OCI-LY7 (cell line): ENCODE measurements at regions not wholly inside any gene's neighbourhood (a gene's known extent, or its start where the extent isn't known, plus 50 kb on each side); places are given as distances from the start of the nearest gene placed in this dataset.

ENCODE experiments used
- BruUV-seq: library from RNA; stranded (reverse); fragments of 400-500 nt; replicated peaks from 2 replicates; lab custom pipeline; 2021; lab: Mats Ljungman, UMichigan
- CTCF ChIA-PET: fragments of 300-600 bp; sonication (Branson Sonifier 250); formaldehyde crosslinking; loops from one replicate; lab custom pipeline; 2022; ENCODE audit warnings: antibody characterized with exemption; ENCODE audit not compliant: unreplicated experiment; lab: Charles Lee
- POLR2A ChIA-PET: fragments of 300-600 bp; sonication (Branson Sonifier 250); formaldehyde crosslinking; loops from one replicate; lab custom pipeline; 2022; ENCODE audit warnings: antibody characterized with exemption; lab: Charles Lee
- DNase-seq: peaks from one replicate; pipeline ENCODE4 v3.0.0-alpha.2; 2015; ENCODE audit warnings: low spot score
- H2AFZ ChIP-seq: fragments of 200-600 bp; sonication (generic), shearing (Covaris generic); 2 replicates; pipeline ENCODE4 v1.6.1; 2014; ENCODE audit warnings: mild to moderate bottlenecking, antibody characterized with exemption, low read length, moderate library complexity
- H3K27ac ChIP-seq: fragments of 200-600 bp; sonication (generic); 2 replicates; pipeline ENCODE4 v1.5.1; 2014; ENCODE audit warnings: mixed run types, low read depth, mild to moderate bottlenecking, moderate library complexity, low read length, inconsistent platforms; ENCODE audit not compliant: poor library complexity, severe bottlenecking
- H3K36me3 ChIP-seq: fragments of 200-600 bp; sonication (generic); 2 replicates; pipeline ENCODE4 v1.6.1; 2014; ENCODE audit warnings: mild to moderate bottlenecking, antibody characterized with exemption, low read length, moderate library complexity, mixed read lengths; ENCODE audit not compliant: insufficient read depth
- H3K4me1 ChIP-seq: fragments of 200-600 bp; sonication (generic); 2 replicates; pipeline ENCODE4 v1.5.1; 2014; ENCODE audit warnings: mild to moderate bottlenecking, low read length; ENCODE audit not compliant: insufficient read depth, poor library complexity, severe bottlenecking
- H3K4me2 ChIP-seq: fragments of 200-600 bp; sonication (generic); 2 replicates; pipeline ENCODE4 v1.6.1; 2014; ENCODE audit warnings: mild to moderate bottlenecking, low read length
- H3K4me3 ChIP-seq: fragments of 200-600 bp; sonication (generic); 2 replicates; pipeline ENCODE4 v1.5.1; 2014; ENCODE audit warnings: mild to moderate bottlenecking, low read depth, low read length; ENCODE audit not compliant: poor library complexity, severe bottlenecking
- H3K79me2 ChIP-seq: fragments of 200-600 bp; sonication (generic); 2 replicates; pipeline ENCODE4 v1.6.1; 2016; ENCODE audit warnings: low read depth, mild to moderate bottlenecking, low read length, moderate library complexity, mixed read lengths; ENCODE audit not compliant: insufficient read depth
- H3K9me2 ChIP-seq: fragments of 200-600 bp; sonication (generic); 2 replicates; pipeline ENCODE4 v1.6.1; 2016; ENCODE audit warnings: mild to moderate bottlenecking, low read length, mixed read lengths; ENCODE audit not compliant: insufficient read depth
- H3K9me3 ChIP-seq: fragments of 200-600 bp; sonication (generic); 2 replicates; pipeline ENCODE4 v1.6.1; 2014; ENCODE audit warnings: mild to moderate bottlenecking, mixed run types, low read length, mixed read lengths
- H4K20me1 ChIP-seq: fragments of 200-600 bp; sonication (generic); 2 replicates; pipeline ENCODE4 v1.6.1; 2014; ENCODE audit warnings: mild to moderate bottlenecking, antibody characterized with exemption, low read length, moderate library complexity, mixed read lengths; ENCODE audit not compliant: insufficient read depth
- EZH2phosphoT487 ChIP-seq: fragments of 200-600 bp; sonication (generic); IDR thresholded peaks from 2 replicates; pipeline ENCODE4 v1.6.1; 2018; ENCODE audit warnings: low read depth, borderline replicate concordance, mild to moderate bottlenecking, mixed run types, antibody characterized with exemption, low read length, moderate library complexity, mixed read lengths
- intact Hi-C: fragments of 100-400 bp; cut with micrococcal nuclease; formaldehyde crosslinking; loops from one replicate; pipeline ENCODE4 v1.10.0; 2022; ENCODE audit not compliant: unreplicated experiment
- TF ChIP-seq, protein P1 (sequence below): fragments of 200-600 bp; sonication (generic); conservative IDR thresholded peaks from 2 replicates; pipeline ENCODE4 v1.5.1; 2014; ENCODE audit warnings: mild to moderate bottlenecking, antibody characterized with exemption, low read length, moderate library complexity, mixed read lengths

DNA sequence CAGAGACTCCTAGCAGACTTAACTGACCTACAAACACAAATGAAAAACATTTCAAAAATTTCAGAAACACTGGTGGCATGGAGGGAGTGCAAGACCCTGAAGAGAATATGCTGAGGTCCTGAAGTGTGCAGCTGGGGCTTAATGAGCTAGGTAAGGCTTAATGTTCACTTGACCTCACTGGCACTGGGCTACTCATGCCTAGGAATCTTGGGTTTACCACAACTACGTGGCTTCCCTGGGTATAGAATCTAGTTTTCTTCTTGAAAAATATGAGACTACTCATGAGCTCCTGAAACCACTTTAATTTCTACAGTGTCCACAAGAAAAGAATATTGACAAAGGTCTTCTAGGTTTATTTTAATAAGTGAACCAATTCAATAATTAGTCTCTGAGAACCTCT is 139.8 kb downstream of the HNMT start:
- Histone ChIP-seq H4K20me1 (no peaks in the 10 kb centered on the region), H3K9me2 (no peaks in the 10 kb centered on the region), H3K27ac (no peak overlapping the region), H2AFZ (no peak overlapping the region), H3K4me3 (no peak overlapping the region), H3K4me2 (no peak overlapping the region), H3K4me1 (no peaks in the 10 kb centered on the region), H3K9me3 (no peaks in the 10 kb centered on the region), H3K36me3 (no peaks in the 10 kb centered on the region), H3K79me2 (no peaks in the 10 kb centered on the region)
- intact Hi-C loops = no loop called here
- no peak for TF ChIP-seq EZH2phosphoT487
- TF ChIP-seq, protein P1, sequence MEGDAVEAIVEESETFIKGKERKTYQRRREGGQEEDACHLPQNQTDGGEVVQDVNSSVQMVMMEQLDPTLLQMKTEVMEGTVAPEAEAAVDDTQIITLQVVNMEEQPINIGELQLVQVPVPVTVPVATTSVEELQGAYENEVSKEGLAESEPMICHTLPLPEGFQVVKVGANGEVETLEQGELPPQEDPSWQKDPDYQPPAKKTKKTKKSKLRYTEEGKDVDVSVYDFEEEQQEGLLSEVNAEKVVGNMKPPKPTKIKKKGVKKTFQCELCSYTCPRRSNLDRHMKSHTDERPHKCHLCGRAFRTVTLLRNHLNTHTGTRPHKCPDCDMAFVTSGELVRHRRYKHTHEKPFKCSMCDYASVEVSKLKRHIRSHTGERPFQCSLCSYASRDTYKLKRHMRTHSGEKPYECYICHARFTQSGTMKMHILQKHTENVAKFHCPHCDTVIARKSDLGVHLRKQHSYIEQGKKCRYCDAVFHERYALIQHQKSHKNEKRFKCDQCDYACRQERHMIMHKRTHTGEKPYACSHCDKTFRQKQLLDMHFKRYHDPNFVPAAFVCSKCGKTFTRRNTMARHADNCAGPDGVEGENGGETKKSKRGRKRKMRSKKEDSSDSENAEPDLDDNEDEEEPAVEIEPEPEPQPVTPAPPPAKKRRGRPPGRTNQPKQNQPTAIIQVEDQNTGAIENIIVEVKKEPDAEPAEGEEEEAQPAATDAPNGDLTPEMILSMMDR = no peak
- DNase-seq = no peak
- ChIA-PET POLR2A (interaction anchor here (0.7 kb wide), 1 partner anchor 1952 kb away, joined by 3 read pairs; no protein-coding TSS in a partner anchor), CTCF (no interaction called here)
- no TSS peak for BruUV-seq

GRCh38 chr2:138105358-138105757 is 141.1 kb downstream of the HNMT start:
- no peaks in the 10 kb centered on the region for H3K9me2 ChIP-seq
- no peak overlapping the region for H2AFZ ChIP-seq
- H3K9me3 ChIP-seq = no peaks in the 10 kb centered on the region
- H3K4me2 ChIP-seq = no peak overlapping the region
- intact Hi-C loops = no loop called here
- no TSS peak for BruUV-seq
- no peak overlapping the region for H3K27ac ChIP-seq
- H4K20me1 ChIP-seq = no peaks in the 10 kb centered on the region
- no peak for DNase-seq
- H3K4me1 ChIP-seq = no peaks in the 10 kb centered on the region
- no peak overlapping the region for H3K4me3 ChIP-seq
- H3K79me2 ChIP-seq = no peaks in the 10 kb centered on the region
- POLR2A ChIA-PET = no interaction called here
- TF ChIP-seq, protein P1 = no peak
- TF ChIP-seq EZH2phosphoT487 = no peak
- no peaks in the 10 kb centered on the region for H3K36me3 ChIP-seq
- CTCF ChIA-PET = no interaction called here

DNA sequence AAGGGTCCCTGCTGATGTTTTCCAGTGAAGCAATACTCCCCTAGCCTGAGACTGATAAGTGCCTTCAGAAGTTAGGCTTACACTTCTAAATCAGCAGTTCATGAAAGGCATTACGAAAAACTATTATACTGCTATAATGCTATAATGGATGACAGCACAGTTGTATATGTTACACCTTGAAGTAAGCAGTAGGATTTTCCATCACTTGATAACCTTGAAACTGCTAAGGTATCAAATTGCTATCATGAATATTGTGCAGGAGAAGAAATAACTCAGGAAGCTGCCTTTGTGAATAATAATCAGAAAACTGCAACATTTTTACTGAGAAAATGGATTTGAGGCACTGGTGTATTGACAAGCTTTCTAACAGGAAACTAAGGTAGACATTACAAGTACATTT is 142.3 kb downstream of the HNMT start:
- intact Hi-C loops = no loop called here
- Histone ChIP-seq H2AFZ (no peak overlapping the region), H3K4me3 (no peak overlapping the region), H3K9me2 (no peaks in the 10 kb centered on the region), H3K27ac (no peak overlapping the region), H3K79me2 (no peaks in the 10 kb centered on the region), H3K36me3 (no peaks in the 10 kb centered on the region), H4K20me1 (no peaks in the 10 kb centered on the region), H3K9me3 (no peaks in the 10 kb centered on the region), H3K4me1 (no peaks in the 10 kb centered on the region), H3K4me2 (no peak overlapping the region)
- BruUV-seq = no TSS peak
- DNase-seq = no peak
- ChIA-PET CTCF (no interaction called here), POLR2A (no interaction called here)
- TF ChIP-seq EZH2phosphoT487 = no peak
- TF ChIP-seq, protein P1 = no peak
